HG02981 (cell line): ENCODE measurements at regions not wholly inside any gene's neighbourhood (a gene's known extent, or its start where the extent isn't known, plus 50 kb on each side); places are given as distances from the start of the nearest gene placed in this dataset.

Source experiments
- ATAC-seq: cut with Tn5 transposase; IDR thresholded peaks from one replicate; pipeline ENCODE4 v1.9.1; 2021; ENCODE audit warnings: mild to moderate bottlenecking, moderate library complexity; ENCODE audit not compliant: unreplicated experiment

DNA sequence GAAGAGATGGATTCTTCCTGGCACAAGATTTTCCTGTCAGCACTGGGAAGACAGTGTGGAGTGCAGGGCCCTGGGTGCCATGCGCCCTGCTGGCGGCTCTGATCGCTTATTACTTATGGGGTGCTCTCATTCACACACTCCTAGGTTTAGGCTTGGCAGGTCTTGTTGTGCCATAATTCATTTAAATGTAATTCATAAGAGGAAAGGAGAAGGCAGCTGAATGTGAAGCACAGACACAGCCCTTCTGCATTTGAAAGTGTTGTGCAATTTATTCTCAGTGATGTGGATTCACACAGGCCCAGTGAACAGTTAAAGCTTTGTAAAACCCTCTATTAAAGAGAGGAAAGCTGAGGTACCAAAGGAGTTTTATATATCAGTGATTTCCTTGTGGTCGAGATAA is 249.7 kb downstream of the C4orf33 start:
- no peak for ATAC-seq

DNA sequence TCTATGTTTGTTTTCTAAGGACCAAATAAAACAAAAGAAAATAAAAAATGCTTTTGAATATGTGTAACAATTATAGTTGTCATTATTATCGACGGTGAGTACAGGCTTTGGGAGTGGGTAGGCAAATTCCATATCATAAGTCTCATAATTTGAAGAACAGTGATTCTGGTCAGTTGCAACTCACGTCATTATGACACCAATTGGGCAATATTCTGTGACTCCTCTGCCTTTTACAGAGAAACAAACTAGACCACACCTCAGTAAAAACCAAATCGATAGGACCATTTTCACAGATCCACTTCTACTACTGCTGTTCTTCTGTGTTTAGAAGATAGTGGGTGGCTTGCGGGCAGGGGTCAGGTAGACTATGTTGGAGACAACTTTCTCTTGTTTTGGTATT is 250.1 kb downstream of the C4orf33 start:
- ATAC-seq = no peak

DNA sequence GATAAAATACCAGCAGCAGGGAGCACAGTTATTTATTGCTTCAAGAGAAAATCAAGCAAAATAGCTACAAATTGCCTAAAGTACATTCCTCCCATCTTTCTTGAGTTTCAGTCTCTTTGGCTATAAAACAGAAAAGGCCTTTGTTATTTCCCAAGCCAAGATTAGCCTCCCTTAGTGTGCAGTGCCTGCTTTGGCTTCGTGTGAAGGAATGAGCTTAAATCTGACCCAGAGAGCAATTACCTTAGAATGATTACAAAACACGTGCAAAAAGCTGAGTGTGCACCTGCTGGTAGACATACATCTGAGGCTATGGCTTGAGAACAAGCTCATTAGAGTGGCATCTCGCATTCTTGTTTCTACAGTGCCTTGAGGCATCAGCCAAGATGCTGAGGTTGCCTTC is 250.8 kb downstream of the C4orf33 start:
- ATAC-seq = no peak

DNA sequence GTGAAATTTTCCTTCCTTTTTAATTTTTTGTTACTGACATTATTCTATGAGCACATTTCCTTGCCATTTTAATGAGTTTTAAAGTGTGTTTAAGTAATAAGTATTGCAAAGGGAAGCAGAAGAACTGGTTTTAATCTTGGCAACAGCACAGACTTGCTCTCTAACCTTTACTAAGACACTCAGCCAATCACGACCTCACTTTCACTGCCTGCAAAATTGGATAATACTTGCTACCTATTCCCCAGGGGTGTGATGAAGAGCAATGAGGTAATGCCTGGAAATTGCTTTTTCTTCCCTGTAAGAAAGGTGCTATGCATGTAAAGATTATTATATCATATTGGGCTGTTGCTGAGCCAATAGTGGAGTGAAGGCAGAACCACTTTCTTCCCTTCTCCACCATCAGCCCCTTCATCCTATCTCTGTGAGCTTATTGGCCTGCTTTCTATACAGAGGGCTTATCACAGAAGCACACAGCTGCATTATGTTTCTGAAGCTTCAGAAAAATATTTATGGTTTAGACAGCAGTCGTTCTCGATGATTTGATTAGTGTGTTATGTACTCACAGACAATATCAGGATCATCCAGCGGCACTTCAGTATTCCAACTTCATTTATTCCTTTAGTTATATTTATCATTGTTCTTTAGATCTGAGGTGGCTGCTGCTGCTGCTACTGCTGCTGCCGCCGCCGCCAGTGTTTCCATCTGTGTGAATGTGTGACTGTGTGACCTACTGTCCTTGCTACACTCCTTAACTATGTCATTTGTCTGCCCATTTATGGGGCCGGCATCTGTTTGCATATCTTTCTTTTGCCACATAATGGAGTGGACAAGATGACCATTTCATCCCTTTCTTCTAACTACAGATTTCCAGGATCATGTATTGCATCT is 255.1 kb downstream of the C4orf33 start:
- ATAC-seq = no peak

DNA sequence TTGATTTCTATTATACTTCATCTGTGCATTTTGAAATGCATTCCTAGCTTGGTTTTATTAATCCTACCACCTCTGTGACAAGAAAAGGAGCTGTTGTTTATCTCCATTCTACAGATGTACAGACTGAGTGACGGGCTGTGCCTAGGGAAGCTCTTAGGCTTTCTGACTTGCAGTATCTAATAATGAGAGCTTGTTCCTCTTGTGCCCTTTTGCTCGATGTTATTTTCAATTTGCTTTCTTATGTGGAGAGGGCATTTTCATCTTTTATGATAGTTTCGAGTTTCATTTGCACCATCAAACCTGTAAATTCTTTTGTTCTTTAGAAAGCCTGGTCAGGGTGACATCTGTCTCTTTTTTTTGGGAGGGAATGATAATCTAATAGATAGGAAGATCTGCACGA is 256.5 kb downstream of the C4orf33 start:
- no peak for ATAC-seq

DNA sequence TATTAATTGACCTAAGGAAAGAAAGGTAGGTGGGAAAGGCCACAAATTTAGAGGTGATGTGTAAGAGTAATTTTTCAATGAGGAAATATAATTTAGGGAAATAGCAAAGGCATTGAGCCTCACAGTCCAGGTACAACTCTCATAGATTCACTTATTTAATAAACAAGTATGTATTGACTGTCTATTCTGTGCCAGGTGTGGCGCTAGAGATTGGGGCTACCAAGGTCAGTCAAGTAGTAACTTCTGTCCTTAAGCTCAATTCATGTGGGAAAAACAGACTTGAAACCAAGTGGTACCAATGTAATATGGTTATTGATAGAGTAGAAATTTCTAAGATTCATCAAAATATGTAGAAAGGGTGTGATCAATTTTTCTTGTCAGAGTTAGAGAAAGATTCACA is 257.5 kb downstream of the C4orf33 start:
- ATAC-seq = no peak

DNA sequence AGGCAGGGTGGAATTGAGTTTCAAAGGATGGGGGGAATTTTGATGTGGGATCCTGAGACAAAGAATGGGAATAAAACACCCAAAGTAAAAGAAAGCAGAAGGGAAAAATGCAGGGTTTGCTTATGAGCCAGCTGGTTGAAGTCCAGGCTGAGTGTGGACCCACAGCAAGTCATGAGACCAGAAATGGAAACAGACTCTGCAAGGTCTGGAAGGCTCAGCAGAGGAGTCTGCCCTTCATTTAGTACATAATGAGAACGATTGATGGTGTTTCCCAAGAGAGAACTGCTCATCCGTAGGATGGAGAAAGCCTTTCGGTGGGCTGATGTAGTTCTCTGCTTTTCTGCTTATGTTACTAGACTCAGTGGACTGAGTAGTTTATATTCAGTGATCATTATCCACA is 259.1 kb downstream of the C4orf33 start:
- no peak for ATAC-seq

DNA sequence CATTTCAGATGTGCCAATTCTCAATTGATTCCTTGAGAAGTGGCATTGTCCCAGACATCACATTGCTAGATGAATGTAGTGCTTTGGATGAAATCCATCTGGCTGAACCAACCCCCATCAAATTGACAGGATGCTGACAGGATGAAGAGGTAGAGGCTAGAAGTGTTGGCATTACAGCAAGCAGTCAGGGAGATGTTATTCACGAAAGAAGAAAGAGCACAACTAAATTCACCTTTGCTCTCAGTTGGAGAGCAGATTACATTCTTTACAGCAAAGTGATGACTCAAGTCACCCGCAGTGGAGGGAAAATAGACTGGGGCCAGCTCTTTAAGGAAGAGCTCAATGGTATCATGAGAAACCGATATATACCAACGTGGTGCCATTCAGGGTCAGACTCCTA is 259.6 kb downstream of the C4orf33 start:
- ATAC-seq = no peak

DNA sequence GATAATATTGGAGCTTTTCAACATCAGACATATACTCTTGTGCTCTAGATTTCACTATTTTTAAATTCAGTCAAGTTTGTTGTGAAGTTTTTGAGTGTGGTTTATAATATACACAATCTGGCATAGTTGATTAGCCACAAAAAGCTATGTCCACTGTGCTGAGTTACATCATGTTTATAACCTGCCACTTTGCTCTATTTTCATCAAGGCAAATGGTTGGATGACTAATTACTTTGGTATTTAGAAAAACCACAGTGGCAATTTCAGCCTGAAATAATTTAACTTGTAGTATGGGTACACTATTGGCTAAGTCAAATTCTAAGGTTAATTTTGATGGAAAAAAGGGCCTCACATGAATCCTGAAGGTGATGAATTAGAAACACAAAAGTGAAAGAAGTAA is 262.6 kb downstream of the C4orf33 start:
- ATAC-seq = no peak

DNA sequence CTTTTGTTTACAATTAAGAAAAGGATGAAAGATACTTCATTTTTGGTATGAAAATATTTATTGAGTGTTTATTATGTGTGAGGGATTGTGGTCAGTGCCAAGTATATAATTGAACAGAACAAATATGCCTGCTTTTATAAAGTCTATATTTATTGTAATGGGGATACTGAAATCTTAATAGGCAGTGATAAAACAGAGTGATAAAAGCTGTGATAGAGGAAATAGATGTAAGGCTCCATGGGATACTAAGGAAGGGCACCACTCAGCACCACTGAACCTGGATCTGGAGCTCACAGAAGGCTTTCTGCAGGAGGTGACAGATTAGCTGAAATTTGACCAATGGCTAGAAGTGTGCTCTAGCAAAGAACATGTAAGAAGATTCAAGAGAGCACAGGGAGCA is 263.5 kb downstream of the C4orf33 start:
- ATAC-seq = no peak

DNA sequence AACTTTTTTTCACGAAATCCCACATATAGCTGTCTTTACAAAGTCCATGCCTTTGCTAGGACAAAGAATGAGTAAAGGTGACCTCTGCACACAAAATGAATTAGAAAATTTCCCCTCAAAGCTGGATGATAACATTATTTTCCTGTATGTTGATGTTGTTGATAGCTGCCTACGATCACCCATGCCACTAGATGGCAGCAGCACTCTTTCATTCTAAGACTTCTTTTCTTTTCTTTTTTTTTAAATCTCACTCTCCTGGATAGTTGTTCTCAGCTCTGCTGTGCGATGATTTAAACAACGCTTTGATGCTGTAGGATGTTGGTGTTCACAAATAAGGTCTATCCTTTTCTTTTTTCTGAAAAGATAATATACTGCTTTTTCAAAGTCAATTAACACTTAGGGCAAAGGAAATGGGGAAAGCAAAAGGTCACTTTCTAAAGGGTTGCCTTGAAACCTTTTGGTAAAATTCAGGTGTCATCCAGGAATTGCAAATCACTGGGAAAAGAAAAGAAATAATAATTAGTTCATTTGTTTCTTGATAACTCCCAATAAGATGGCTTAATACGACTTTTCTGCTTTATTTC is 266.8 kb downstream of the C4orf33 start:
- peak; percentile 80 for ATAC-seq

DNA sequence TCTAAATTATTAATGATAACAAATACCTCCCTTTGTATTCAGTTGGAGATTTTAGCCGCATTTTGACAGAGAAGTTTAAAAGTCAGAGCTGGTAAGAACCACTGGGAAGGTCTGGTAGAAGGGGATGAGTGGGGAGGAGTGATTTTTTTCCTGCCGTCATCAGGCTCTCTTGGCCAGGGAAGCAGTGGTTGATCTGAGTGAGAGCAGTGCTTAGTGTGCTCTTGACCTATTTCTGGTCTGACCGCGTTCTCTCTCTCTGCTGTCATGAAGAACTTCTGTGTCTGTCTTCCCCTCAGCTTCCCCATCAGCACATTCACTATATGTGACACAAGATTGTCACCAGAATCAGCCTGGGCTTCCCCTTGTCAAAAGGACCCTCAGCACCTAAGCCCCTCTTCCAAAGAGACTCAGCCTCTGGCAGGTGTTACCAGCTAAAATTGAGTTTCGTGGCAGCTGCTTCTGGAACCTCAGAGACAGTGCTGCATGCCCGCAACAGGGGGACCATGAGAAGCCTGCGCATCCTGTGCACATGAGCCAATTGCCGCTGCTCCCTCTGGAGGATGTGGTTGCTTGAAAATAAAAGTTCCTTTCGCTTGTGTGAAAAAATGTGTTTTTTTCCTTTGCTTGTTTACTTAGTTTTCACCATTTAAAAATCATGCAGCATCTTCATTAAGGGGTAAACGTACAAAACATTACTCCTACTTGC is 268.9 kb downstream of the C4orf33 start:
- ATAC-seq = no peak

DNA sequence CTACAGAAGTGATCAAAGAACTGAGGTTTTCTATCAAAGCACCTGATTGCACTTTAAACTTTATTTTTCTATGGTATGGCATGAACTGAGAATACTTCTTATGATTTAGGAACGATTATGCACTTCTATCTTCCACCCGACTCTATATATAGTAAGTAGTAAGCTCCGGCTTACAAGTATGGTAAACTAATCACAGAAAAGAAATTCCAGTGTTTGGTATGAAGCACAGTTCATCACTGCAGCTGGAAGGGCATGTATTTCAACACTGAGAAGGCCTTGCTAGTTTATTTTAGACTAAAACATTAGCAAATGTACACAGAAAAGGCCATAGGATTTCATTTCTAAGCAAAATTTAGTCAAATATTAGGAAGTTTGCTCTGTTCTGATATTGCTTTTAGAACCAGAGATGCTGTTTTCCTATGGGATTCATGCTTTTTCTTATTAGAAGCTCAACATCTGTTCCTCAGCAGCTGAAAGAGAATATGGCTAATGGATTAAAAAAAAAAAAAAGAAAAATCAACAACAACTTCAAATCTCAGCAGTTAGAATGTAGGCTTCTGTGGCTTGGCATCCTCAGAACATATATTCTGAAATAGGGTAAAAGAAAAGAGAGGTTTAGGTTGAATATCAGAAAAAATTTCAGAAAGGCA is 273.5 kb downstream of the C4orf33 start:
- no peak for ATAC-seq

DNA sequence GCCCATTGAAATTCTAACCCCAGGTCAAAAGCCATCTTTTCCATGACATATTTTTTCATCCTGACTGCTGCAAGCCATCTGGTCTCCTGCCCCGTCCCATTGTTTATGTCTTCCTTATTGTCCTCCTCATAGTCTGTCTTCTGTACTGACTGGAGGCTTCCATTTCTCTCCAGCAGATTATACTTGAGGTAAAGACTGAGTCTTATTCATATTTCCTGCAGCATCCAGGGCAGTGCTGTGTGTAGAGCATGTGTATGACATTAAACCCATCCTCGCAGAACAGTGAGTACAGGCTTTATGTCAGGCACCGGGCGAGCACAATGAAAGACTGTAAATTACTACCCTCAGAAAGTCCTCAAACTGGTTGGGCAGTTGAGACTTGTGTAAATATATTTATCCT is 275.1 kb downstream of the C4orf33 start:
- no peak for ATAC-seq

DNA sequence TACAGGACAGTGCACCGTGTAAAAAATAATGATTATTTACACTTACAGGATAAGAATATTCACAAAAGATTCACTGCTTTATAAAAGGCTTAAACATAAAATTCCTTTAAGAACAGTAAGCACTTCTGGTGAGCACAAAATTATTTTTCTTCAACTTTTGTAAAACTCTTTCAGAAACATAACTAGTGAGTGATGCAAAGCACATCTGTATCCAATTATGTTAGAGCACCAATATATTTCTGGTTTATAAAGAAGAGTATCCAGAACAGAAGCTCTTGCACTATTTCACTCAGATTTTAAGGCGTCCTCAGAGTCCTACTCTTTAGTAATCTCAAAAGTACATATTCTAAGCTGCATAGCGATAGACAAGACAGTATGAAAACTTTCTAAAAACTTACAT is 276.0 kb downstream of the C4orf33 start:
- no peak for ATAC-seq

DNA sequence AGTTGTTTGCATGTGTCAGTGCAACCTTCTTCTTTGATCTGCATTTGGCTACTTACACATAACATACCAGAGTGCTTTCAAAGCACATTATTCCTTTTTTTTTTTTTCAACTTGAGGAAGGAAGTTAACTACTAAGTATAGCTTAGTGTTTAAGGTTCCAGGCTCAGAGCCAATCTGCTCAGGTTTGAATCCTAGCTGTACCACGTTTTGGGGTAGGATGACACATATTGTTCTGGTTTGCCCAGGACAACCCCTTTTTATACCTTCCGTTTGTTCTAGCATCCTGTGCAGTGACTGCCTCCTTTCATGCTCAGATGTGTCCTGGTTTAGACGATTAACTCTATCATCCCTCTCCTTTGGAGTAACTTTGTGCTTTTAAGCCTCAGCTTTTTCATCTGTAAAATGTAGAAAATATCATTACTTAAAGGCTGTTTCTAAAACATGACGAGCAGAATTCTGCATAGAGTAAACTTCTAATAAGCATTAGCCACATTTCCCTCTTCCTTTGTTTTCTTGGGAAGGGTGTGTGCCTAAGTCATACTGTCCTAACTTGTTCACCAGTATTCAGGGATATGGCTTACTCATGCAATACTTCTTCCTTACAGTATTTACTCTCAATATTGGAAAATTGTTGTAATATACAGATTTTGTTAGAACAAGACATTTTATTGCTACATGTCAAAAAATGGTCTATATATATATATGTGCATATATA is 281.3 kb downstream of the C4orf33 start:
- ATAC-seq = no peak

DNA sequence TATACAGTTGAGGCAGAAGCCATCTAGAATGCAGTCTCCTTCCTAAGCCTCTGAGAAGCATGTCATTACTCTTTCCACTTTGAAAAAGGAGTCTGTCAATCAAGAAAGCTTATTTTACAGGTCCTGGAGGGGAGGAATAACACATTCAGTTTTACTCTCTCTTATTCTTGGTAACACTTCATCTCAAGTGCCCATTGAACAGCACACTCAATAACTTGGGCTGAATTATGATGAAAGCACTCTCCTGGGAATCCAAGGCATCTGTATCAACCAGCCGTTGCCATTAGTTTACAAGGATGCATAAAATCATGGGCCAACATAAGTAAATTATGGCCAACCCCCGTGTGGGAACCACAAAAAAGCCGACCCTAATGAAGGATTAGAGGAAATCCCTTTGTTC is 282.4 kb downstream of the C4orf33 start:
- no peak for ATAC-seq

DNA sequence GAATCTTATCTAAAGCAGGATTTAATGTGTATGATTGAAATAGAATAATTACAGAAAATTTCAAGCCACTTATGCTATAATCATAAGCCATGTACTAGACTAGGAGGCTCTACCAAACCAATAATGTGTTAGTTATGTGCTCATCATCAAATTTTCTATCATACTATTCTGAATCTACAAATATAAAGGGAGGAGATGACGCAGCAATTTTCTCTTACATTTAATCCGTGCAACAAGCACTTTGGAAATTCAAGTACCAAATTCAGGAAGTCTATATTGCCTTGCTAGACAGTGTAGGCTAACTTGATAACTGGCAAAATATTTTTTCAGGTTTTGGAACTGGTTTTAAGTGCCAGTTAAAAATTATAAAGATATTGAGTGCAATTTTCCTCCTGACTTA is 283.5 kb downstream of the C4orf33 start:
- ATAC-seq = no peak

DNA sequence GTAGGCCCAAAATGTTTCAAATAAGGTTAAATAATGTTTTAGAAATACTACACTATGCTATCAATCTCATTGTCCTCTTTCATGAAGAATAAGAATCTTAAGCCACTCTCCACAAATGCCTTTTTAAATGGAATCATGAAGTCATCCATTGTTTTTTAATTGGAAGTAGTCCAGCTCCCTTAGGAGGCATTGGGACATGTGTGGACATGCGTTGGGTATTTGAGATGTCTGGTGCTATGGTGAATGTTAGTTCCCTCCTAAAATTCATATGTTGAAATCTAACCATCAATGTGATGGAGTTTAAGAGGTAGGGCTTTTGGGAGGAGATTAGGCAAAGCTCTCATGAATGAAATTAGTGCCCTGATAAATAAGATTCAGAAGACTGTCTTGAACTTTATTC is 289.0 kb downstream of the C4orf33 start:
- ATAC-seq = no peak

DNA sequence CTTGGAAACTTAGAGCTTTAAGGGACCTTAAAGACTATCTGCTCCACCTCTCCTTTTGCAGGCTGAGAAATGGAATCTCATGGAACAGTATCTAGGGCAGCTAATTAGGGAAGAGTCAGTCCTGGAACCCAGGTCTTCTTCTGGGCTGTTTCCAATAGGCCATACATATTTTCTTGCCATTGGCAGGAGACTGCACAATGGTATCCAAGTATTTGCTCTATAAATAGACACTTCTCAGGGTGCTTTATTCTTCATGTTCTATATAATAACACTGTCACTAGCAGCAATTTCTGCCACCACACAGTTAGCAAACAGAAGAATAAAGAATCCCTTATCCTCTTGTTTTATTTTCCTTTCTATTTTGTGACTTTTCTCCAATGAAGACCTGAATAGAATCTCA is 291.7 kb downstream of the C4orf33 start:
- no peak for ATAC-seq

DNA sequence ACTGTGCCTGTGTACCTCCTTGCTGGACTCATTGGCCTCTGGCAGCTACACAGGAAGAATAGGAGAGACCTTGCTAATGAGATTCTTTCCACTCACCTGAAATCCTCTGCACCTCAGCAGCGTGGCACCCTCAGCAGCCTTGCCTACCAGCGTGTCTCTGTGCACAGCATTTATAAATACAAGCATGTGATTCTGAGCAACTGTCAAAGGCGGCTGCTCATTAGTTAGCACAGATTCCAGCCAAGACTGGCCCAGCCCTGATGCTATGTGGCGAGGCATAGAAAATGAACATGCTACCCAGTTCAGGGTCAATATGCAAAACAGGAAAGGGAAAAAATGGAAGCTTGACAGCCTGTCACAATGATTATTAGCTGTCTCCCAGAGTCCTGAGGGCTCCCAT is 298.0 kb downstream of the C4orf33 start:
- no peak for ATAC-seq
